NCI-H1092 treated with DMSO at 0.1 percent for 48 hours (cell line): ENCODE measurements at regions not wholly inside any gene's neighbourhood (a gene's known extent, or its start where the extent isn't known, plus 50 kb on each side); places are given as distances from the start of the nearest gene placed in this dataset.

Experiments
- DNase-seq: peaks from one replicate; lab custom pipeline; 2025; lab: John Stamatoyannopoulos, UW

- DNase-seq = no peak
Measured at GRCh38 chr14:34350903-34351302, 111.1 kb downstream of the SPTSSA start.

- DNase-seq = no peak
Measured at GRCh38 chr14:34348592-34348991, 113.4 kb downstream of the SPTSSA start.

- DNase-seq = no peak
Measured at GRCh38 chr14:34347683-34348082, 114.4 kb downstream of the SPTSSA start.

GRCh38 chr14:34345718-34346465, 116.1 kb downstream of the SPTSSA start:
- no peak for DNase-seq

- no peak for DNase-seq
Measured at GRCh38 chr14:34344318-34344717, 117.7 kb downstream of the SPTSSA start.

GRCh38 chr14:34340025-34340625, 121.9 kb downstream of the SPTSSA start:
- DNase-seq = no peak

- no peak for DNase-seq
Measured at GRCh38 chr14:34338056-34338455, 124.0 kb downstream of the SPTSSA start.

GRCh38 chr14:34336501-34336900, 125.5 kb downstream of the SPTSSA start:
- DNase-seq = no peak

- DNase-seq = no peak
Measured at GRCh38 chr14:34335968-34336367, 126.1 kb downstream of the SPTSSA start.

GRCh38 chr14:34334329-34334728, 127.7 kb downstream of the SPTSSA start:
- no peak for DNase-seq

GRCh38 chr14:34331728-34332623, 130.1 kb downstream of the SPTSSA start:
- DNase-seq = peak; percentile 57

GRCh38 chr14:34330846-34331245, 131.2 kb downstream of the SPTSSA start:
- DNase-seq = no peak

- no peak for DNase-seq
Measured at GRCh38 chr14:34329301-34329700, 132.7 kb downstream of the SPTSSA start.

- no peak for DNase-seq
Measured at GRCh38 chr14:34328178-34328577, 133.9 kb downstream of the SPTSSA start.

- no peak for DNase-seq
Measured at GRCh38 chr14:34325493-34325892, 136.5 kb downstream of the SPTSSA start.

GRCh38 chr14:34324363-34324795, 137.7 kb downstream of the SPTSSA start:
- DNase-seq = peak; percentile 63

- DNase-seq = peak; percentile 74
Measured at GRCh38 chr14:34322940-34323418, 139.1 kb downstream of the SPTSSA start.

- no peak for DNase-seq
Measured at GRCh38 chr14:34319140-34319539, 142.9 kb downstream of the SPTSSA start.

GRCh38 chr14:34318014-34318413, 144.0 kb downstream of the SPTSSA start:
- DNase-seq = no peak

- no peak for DNase-seq
Measured at GRCh38 chr14:34310724-34311123, 151.3 kb downstream of the SPTSSA start.

GRCh38 chr14:34303811-34304210, 158.2 kb downstream of the SPTSSA start:
- no peak for DNase-seq

GRCh38 chr14:34302654-34303053, 159.4 kb downstream of the SPTSSA start:
- peak; percentile 96 for DNase-seq
